WTC11 (cell line): ENCODE measurements at regions not wholly inside any gene's neighbourhood (a gene's known extent, or its start where the extent isn't known, plus 50 kb on each side); places are given as distances from the start of the nearest gene placed in this dataset.

Experiments used
- ATAC-seq: fragments of 200-7000 bp; cut with Tn5 transposase; 2 replicates; pipeline ENCODE4 v1.10.0; 2021; ENCODE audit warnings: mild to moderate bottlenecking, moderate library complexity
- CTCF ChIA-PET: fragments of 300-600 bp; sonication (Branson Sonifier 250); formaldehyde crosslinking; loops from one replicate; lab custom pipeline; 2021; ENCODE audit warnings: antibody characterized with exemption; lab: Charles Lee
- POLR2A ChIA-PET: fragments of 350-600 bp; sonication (Branson Sonifier 250); formaldehyde crosslinking; loops from one replicate; lab custom pipeline; 2021; ENCODE audit warnings: antibody characterized with exemption; lab: Charles Lee
- DNase-seq: peaks from one replicate; pipeline ENCODE4 v3.0.0; 2021; ENCODE audit warnings: low spot score
- H3K27ac Mint-ChIP-seq: 2 replicates; pipeline ENCODE4 v1.8.0; 2021; ENCODE audit warnings: mixed read lengths
- H3K27me3 Mint-ChIP-seq: 2 replicates; pipeline ENCODE4 v1.8.0; 2021; ENCODE audit warnings: low read depth, mild to moderate bottlenecking, moderate library complexity, mixed read lengths
- H3K36me3 Mint-ChIP-seq: 2 replicates; pipeline ENCODE4 v1.8.0; 2021; ENCODE audit warnings: mixed read lengths
- H3K4me1 Mint-ChIP-seq: 2 replicates; pipeline ENCODE4 v1.8.0; 2022; ENCODE audit warnings: mixed read lengths
- H3K4me3 Mint-ChIP-seq: 2 replicates; pipeline ENCODE4 v1.8.0; 2021; ENCODE audit warnings: mild to moderate bottlenecking, moderate library complexity, mixed read lengths
- H3K9me3 Mint-ChIP-seq: 2 replicates; pipeline ENCODE4 v1.8.0; 2021; ENCODE audit warnings: mixed read lengths
- CREM ChIP-seq: sonication (generic); formaldehyde crosslinking; IDR thresholded peaks from 2 replicates; pipeline ENCODE4 v1.8.1; 2022; ENCODE audit warnings: mild to moderate bottlenecking, missing genetic modification reagents, moderate library complexity
- ELF4 ChIP-seq: sonication (generic); formaldehyde crosslinking; IDR thresholded peaks from 2 replicates; pipeline ENCODE4 v1.8.1; 2022; ENCODE audit warnings: low read depth, mild to moderate bottlenecking, moderate library complexity, missing genetic modification reagents
- FOXJ3 ChIP-seq: sonication (generic); formaldehyde crosslinking; IDR thresholded peaks from 2 replicates; pipeline ENCODE4 v1.9.0; 2021; ENCODE audit warnings: missing genetic modification reagents, mild to moderate bottlenecking, borderline replicate concordance
- FOXK1 ChIP-seq: sonication (generic); formaldehyde crosslinking; IDR thresholded peaks from 2 replicates; pipeline ENCODE4 v1.8.0; 2022; ENCODE audit warnings: mild to moderate bottlenecking, moderate library complexity, missing genetic modification reagents
- FOXP1 ChIP-seq: sonication (generic); formaldehyde crosslinking; IDR thresholded peaks from 2 replicates; pipeline ENCODE4 v1.8.0; 2022; ENCODE audit warnings: missing genetic modification reagents, mild to moderate bottlenecking, moderate library complexity, borderline replicate concordance
- HMGA2 ChIP-seq: fragments of 250-450 bp; sonication (Bioruptor Pico); IDR thresholded peaks from 2 replicates; pipeline ENCODE4 v1.4.0; 2021; ENCODE audit warnings: mild to moderate bottlenecking, moderate library complexity
- JAZF1 ChIP-seq: fragments of 250-450 bp; sonication (Bioruptor Pico); IDR thresholded peaks from 2 replicates; pipeline ENCODE4 v1.9.0; 2021; ENCODE audit warnings: moderate library complexity, mild to moderate bottlenecking, inconsistent platforms
- JUN ChIP-seq: sonication (generic); formaldehyde crosslinking; IDR thresholded peaks from 2 replicates; pipeline ENCODE4 v1.8.0; 2023; ENCODE audit warnings: mild to moderate bottlenecking, missing genetic modification reagents
- MXD4 ChIP-seq: fragments of 250-450 bp; sonication (Bioruptor Pico); IDR thresholded peaks from 2 replicates; pipeline ENCODE4 v1.8.0; 2021; ENCODE audit warnings: mild to moderate bottlenecking, moderate library complexity, borderline replicate concordance
- NFATC4 ChIP-seq: fragments of 250-450 bp; sonication (Bioruptor Pico); IDR thresholded peaks from 2 replicates; pipeline ENCODE4 v1.9.0; 2021; ENCODE audit warnings: mild to moderate bottlenecking
- NFYB ChIP-seq: sonication (generic); formaldehyde crosslinking; conservative IDR thresholded peaks from 2 replicates; pipeline ENCODE4 v1.8.0; 2022; ENCODE audit warnings: low read depth, missing genetic modification reagents
- OVOL2 ChIP-seq: fragments of 250-450 bp; sonication (Bioruptor Pico); IDR thresholded peaks from 2 replicates; pipeline ENCODE4 v1.9.0; 2021; ENCODE audit warnings: mild to moderate bottlenecking, borderline replicate concordance
- PRRX2 ChIP-seq: fragments of 250-450 bp; sonication (Bioruptor Pico); IDR thresholded peaks from 2 replicates; pipeline ENCODE4 v1.8.0; 2021; ENCODE audit warnings: mild to moderate bottlenecking
- SMAD3 ChIP-seq: sonication (generic); formaldehyde crosslinking; IDR thresholded peaks from 2 replicates; pipeline ENCODE4 v1.8.0; 2022; ENCODE audit warnings: missing genetic modification reagents, mild to moderate bottlenecking, borderline replicate concordance
- TP53 ChIP-seq: sonication (generic); formaldehyde crosslinking; IDR thresholded peaks from 2 replicates; pipeline ENCODE4 v1.8.1; 2023; ENCODE audit warnings: mild to moderate bottlenecking, missing genetic modification reagents
- ZNF219 ChIP-seq: sonication (generic); formaldehyde crosslinking; IDR thresholded peaks from 2 replicates; pipeline ENCODE4 v1.8.0; 2023; ENCODE audit warnings: missing genetic modification reagents, mild to moderate bottlenecking, borderline replicate concordance
- ZNF232 ChIP-seq: sonication (generic); formaldehyde crosslinking; IDR thresholded peaks from 2 replicates; pipeline ENCODE4 v1.8.0; 2022; ENCODE audit warnings: mild to moderate bottlenecking, missing genetic modification reagents
- ZNF317 ChIP-seq: sonication (generic); formaldehyde crosslinking; IDR thresholded peaks from 2 replicates; pipeline ENCODE4 v1.8.1; 2023; ENCODE audit warnings: low read depth, mild to moderate bottlenecking, moderate library complexity, missing genetic modification reagents, borderline replicate concordance
- ZNF396 ChIP-seq: fragments of 250-450 bp; sonication (Bioruptor Pico); IDR thresholded peaks from 2 replicates; pipeline ENCODE4 v1.8.0; 2021; ENCODE audit warnings: mild to moderate bottlenecking, moderate library complexity, borderline replicate concordance
- ZNF423 ChIP-seq: fragments of 250-450 bp; sonication (Bioruptor Pico); IDR thresholded peaks from 2 replicates; pipeline ENCODE4 v2.1.2; 2022; ENCODE audit warnings: mild to moderate bottlenecking, moderate library complexity
- ZNF671 ChIP-seq: fragments of 250-450 bp; sonication (Bioruptor Pico); IDR thresholded peaks from 2 replicates; pipeline ENCODE4 v1.8.0; 2021; ENCODE audit warnings: mild to moderate bottlenecking
- TF ChIP-seq, protein P1 (sequence below): fragments of 250-450 bp; sonication (Bioruptor Pico); IDR thresholded peaks from 2 replicates; pipeline ENCODE4 v1.9.0; 2021; ENCODE audit warnings: mild to moderate bottlenecking
- TF ChIP-seq, protein P2 (sequence below): sonication (generic); formaldehyde crosslinking; IDR thresholded peaks from 2 replicates; pipeline ENCODE4 v1.8.1; 2023; ENCODE audit warnings: mild to moderate bottlenecking, missing genetic modification reagents, moderate library complexity
- TF ChIP-seq, protein P3 (sequence below): sonication (generic); formaldehyde crosslinking; IDR thresholded peaks from 2 replicates; pipeline ENCODE4 v1.8.1; 2022; ENCODE audit warnings: missing genetic modification reagents, borderline replicate concordance
- TF ChIP-seq, protein P4 (sequence below): sonication (generic); formaldehyde crosslinking; IDR thresholded peaks from 2 replicates; pipeline ENCODE4 v1.8.1; 2022; ENCODE audit warnings: mild to moderate bottlenecking, moderate library complexity, missing genetic modification reagents
- TF ChIP-seq, protein P5 (sequence below): sonication (generic); formaldehyde crosslinking; IDR thresholded peaks from 2 replicates; pipeline ENCODE4 v1.8.0; 2022; ENCODE audit warnings: missing genetic modification reagents
- TF ChIP-seq, protein P6 (sequence below): sonication (generic); formaldehyde crosslinking; IDR thresholded peaks from 2 replicates; pipeline ENCODE4 v1.8.0; 2022; ENCODE audit warnings: mild to moderate bottlenecking, missing genetic modification reagents
- TF ChIP-seq, protein P7 (sequence below): sonication (generic); formaldehyde crosslinking; IDR thresholded peaks from 2 replicates; pipeline ENCODE4 v1.8.1; 2023; ENCODE audit warnings: mild to moderate bottlenecking, missing genetic modification reagents, moderate library complexity

DNA sequence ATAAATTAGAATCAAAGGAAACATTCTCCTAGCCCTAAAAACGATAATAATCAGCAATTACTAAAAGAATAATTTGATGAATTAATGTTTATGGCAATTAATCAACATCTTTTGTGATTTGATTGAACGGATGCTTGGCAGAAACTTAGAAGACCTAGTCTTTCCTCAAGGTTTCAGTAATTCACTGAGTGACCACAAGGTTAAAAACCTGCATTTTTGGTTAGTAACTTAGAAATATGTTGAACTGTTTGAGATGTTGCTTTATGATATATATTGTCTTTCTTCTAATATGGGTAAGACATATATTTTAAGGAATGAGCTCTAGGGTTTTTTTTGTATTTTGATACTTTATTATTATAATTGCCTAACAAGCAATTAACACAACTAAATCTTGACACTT lies 793.0 kb upstream of the NDST4 start (continued):
- TF ChIP-seq OVOL2, result no peak
- no peak for TF ChIP-seq ZNF396 (CRISPR knock-in tag)
- TF ChIP-seq FOXK1 (CRISPR knock-in tag), result no peak
- TF ChIP-seq, protein P1, sequence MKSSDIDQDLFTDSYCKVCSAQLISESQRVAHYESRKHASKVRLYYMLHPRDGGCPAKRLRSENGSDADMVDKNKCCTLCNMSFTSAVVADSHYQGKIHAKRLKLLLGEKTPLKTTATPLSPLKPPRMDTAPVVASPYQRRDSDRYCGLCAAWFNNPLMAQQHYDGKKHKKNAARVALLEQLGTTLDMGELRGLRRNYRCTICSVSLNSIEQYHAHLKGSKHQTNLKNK (CRISPR knock-in tag), result no peak
- no peak for TF ChIP-seq ZNF317

DNA sequence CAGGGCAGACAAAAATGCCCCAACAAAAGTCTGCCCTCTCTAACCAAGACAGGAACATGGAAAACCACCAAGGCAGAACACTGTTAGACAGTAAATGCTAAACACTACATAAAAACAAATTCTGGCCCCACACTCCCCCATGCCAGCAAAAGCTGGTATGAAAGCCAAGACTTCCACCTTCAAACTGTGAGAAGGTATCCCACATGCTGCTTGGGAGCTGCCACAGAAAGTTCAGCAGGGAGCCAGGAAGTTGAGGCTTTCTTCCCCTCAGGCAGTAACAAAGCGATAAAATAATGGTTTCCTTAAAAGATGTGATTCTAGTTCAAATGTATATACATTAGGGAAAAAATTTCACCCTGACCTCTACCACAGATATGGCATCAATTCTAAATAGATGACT lies 770.4 kb upstream of the NDST4 start:
- TF ChIP-seq ELF4 (no peak), MXD4 (CRISPR knock-in tag) (no peak), OVOL2 (no peak), ZNF671 (no peak), ZNF219 (CRISPR knock-in tag) (no peak), JAZF1 (CRISPR knock-in tag) (no peak), NFYB (CRISPR knock-in tag) (no peak), FOXJ3 (CRISPR knock-in tag) (no peak), SMAD3 (CRISPR knock-in tag) (no peak), PRRX2 (CRISPR knock-in tag) (no peak), CREM (no peak), FOXP1 (CRISPR knock-in tag) (no peak), ZNF232 (CRISPR knock-in tag) (no peak)
- TF ChIP-seq, protein P2, sequence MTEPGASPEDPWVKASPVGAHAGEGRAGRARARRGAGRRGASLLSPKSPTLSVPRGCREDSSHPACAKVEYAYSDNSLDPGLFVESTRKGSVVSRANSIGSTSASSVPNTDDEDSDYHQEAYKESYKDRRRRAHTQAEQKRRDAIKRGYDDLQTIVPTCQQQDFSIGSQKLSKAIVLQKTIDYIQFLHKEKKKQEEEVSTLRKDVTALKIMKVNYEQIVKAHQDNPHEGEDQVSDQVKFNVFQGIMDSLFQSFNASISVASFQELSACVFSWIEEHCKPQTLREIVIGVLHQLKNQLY (CRISPR knock-in tag), result no peak
- TF ChIP-seq, protein P3, sequence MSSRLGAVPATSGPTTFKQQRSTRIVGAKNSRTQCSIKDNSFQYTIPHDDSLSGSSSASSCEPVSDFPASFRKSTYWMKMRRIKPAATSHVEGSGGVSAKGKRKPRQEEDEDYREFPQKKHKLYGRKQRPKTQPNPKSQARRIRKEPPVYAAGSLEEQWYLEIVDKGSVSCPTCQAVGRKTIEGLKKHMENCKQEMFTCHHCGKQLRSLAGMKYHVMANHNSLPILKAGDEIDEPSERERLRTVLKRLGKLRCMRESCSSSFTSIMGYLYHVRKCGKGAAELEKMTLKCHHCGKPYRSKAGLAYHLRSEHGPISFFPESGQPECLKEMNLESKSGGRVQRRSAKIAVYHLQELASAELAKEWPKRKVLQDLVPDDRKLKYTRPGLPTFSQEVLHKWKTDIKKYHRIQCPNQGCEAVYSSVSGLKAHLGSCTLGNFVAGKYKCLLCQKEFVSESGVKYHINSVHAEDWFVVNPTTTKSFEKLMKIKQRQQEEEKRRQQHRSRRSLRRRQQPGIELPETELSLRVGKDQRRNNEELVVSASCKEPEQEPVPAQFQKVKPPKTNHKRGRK, result no peak
- Mint-ChIP-seq H3K36me3 (no peaks in the 10 kb centered on the region), H3K4me1 (peaks cover 11% of the 10 kb centered on the region), H3K9me3 (no peaks in the 10 kb centered on the region), H3K27ac (no peak overlapping the region), H3K27me3 (no peaks in the 10 kb centered on the region), H3K4me3 (no peak overlapping the region)
- DNase-seq, result no peak
- POLR2A ChIA-PET, result no interaction called here
- CTCF ChIA-PET, result no interaction called here
- peak; percentile 32; the same call in 1 of the 2 replicates for ATAC-seq

DNA sequence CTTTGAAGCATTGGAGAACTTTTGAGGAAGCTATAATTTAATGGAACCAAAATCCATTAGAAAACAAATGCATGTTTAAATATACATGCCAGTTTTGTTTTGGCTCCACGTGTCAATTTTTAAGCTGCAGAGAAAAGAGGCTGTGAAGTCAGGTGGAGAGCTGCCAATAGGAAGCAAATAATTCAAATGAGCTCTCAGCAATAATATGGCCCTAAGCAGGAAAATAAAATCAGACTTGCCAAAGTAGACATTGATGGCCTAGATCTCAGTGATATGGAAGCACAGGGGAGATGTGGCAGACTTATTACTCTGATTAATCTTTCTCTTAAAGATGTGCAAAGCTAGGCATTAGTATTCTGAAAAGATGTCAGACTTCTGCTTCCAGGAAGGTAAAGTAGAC lies 769.8 kb upstream of the NDST4 start:
- H3K4me3 Mint-ChIP-seq, result no peak overlapping the region
- no peak for TF ChIP-seq TP53 (CRISPR knock-in tag)
- no peak for TF ChIP-seq OVOL2
- TF ChIP-seq NFATC4 (CRISPR knock-in tag), result no peak
- TF ChIP-seq NFYB (CRISPR knock-in tag), result no peak
- no peak for TF ChIP-seq CREM
- TF ChIP-seq, protein P4, sequence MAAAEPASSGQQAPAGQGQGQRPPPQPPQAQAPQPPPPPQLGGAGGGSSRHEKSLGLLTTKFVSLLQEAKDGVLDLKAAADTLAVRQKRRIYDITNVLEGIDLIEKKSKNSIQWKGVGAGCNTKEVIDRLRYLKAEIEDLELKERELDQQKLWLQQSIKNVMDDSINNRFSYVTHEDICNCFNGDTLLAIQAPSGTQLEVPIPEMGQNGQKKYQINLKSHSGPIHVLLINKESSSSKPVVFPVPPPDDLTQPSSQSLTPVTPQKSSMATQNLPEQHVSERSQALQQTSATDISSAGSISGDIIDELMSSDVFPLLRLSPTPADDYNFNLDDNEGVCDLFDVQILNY (CRISPR knock-in tag), result no peak
- TF ChIP-seq, protein P5, sequence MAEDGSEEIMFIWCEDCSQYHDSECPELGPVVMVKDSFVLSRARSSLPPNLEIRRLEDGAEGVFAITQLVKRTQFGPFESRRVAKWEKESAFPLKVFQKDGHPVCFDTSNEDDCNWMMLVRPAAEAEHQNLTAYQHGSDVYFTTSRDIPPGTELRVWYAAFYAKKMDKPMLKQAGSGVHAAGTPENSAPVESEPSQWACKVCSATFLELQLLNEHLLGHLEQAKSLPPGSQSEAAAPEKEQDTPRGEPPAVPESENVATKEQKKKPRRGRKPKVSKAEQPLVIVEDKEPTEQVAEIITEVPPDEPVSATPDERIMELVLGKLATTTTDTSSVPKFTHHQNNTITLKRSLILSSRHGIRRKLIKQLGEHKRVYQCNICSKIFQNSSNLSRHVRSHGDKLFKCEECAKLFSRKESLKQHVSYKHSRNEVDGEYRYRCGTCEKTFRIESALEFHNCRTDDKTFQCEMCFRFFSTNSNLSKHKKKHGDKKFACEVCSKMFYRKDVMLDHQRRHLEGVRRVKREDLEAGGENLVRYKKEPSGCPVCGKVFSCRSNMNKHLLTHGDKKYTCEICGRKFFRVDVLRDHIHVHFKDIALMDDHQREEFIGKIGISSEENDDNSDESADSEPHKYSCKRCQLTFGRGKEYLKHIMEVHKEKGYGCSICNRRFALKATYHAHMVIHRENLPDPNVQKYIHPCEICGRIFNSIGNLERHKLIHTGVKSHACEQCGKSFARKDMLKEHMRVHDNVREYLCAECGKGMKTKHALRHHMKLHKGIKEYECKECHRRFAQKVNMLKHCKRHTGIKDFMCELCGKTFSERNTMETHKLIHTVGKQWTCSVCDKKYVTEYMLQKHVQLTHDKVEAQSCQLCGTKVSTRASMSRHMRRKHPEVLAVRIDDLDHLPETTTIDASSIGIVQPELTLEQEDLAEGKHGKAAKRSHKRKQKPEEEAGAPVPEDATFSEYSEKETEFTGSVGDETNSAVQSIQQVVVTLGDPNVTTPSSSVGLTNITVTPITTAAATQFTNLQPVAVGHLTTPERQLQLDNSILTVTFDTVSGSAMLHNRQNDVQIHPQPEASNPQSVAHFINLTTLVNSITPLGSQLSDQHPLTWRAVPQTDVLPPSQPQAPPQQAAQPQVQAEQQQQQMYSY (CRISPR knock-in tag), result no peak
- TF ChIP-seq, protein P6, sequence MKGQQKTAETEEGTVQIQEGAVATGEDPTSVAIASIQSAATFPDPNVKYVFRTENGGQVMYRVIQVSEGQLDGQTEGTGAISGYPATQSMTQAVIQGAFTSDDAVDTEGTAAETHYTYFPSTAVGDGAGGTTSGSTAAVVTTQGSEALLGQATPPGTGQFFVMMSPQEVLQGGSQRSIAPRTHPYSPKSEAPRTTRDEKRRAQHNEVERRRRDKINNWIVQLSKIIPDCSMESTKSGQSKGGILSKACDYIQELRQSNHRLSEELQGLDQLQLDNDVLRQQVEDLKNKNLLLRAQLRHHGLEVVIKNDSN, result no peak
- no peak for TF ChIP-seq PRRX2 (CRISPR knock-in tag)
- no peak for TF ChIP-seq ELF4
- no peak for TF ChIP-seq HMGA2
- no peak for TF ChIP-seq ZNF423 (CRISPR knock-in tag)
- TF ChIP-seq JUN, result no peak
- TF ChIP-seq, protein P7, sequence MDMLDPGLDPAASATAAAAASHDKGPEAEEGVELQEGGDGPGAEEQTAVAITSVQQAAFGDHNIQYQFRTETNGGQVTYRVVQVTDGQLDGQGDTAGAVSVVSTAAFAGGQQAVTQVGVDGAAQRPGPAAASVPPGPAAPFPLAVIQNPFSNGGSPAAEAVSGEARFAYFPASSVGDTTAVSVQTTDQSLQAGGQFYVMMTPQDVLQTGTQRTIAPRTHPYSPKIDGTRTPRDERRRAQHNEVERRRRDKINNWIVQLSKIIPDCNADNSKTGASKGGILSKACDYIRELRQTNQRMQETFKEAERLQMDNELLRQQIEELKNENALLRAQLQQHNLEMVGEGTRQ (CRISPR knock-in tag), result no peak

More for the DNA sequence above, 769.8 kb upstream of the NDST4 start:
- CTCF ChIA-PET, result no interaction called here
- ATAC-seq, result no peak
- POLR2A ChIA-PET, result no interaction called here
- no peak for DNase-seq
- H3K36me3 Mint-ChIP-seq, result no peaks in the 10 kb centered on the region
- H3K9me3 Mint-ChIP-seq, result no peaks in the 10 kb centered on the region
- peaks cover 11% of the 10 kb centered on the region for H3K4me1 Mint-ChIP-seq
- no peaks in the 10 kb centered on the region for H3K27me3 Mint-ChIP-seq
- H3K27ac Mint-ChIP-seq, result no peak overlapping the region
